ENCODE measurements at regions not wholly inside any gene's neighbourhood (a gene's known extent, or its start where the extent isn't known, plus 50 kb on each side); places are given as distances from the start of the nearest gene placed in this dataset.

DNA sequence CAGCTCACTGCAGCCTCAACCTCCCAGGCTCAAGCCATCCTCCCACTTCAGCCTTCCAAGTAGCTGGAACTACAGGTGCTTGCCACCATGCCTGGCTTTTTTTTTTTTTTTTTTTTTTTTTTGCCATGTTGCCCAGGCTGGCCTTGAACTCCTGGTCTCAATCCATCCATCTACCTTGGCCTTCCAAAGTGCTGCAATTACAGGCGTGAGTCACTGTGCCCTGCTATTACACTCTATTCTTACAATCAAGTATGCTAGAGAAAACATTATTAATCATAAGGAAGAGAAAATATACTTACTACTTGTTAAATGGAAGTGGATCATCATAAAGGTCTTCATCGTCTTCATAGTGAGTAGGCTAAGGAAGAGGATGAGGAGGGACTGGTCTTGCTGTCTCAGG lies 93.3 kb upstream of the DOCK9 start:
- Histone ChIP-seq H3K27ac (ENCODE audit: low read depth in 2 of 2, low read length in 1 of 2) (no peak overlapping the region), H3K36me3 (ENCODE audit: control insufficient read depth in 2 of 2, insufficient read depth in 2 of 2, low read length in 1 of 2) (no peaks in the 10 kb centered on the region), H3K4me3 (ENCODE audit: low read depth in 1 of 2, low read length in 2 of 2) (no peak overlapping the region), H3K27me3 (ENCODE audit: control insufficient read depth in 1 of 2, insufficient read depth in 2 of 2, low read length in 2 of 2) (no peaks in the 10 kb centered on the region), H3K9me3 (ENCODE audit: control insufficient read depth in 2 of 2, insufficient read depth in 1 of 2, low read depth in 1 of 2, low read length in 1 of 2) (no peaks in the 10 kb centered on the region), H3K4me1 (ENCODE audit: control insufficient read depth in 2 of 2, insufficient read depth in 2 of 2, low read length in 1 of 2) (peaks cover 0 to 4% of the 10 kb centered on the region in 2 donors)
- WGBS, 2 donors = 84 to 85% methylated on average over 2 of the region's 2 CpGs

DNA sequence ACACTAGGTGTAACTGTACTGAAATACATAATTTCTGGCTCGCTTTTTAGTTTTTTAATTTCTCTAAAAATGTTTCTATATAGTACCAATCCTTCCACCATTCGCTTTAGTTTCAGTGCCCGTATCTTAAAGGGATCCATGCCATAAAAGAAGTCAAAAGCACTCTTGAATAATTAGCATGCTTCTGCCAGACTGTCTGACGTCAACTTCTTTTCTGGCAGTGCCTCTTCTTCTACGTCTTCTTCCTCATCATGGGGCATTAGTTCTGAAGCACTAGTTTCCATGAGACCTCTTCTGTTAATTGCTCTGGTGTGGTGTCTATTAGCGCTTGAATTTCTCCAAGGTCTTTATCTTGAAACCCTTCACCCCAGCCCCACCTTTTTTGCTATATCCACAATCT lies 93.8 kb upstream of the DOCK9 start:
- no peaks in the 10 kb centered on the region for H3K36me3 ChIP-seq (ENCODE audit: control insufficient read depth in 2 of 2, insufficient read depth in 2 of 2, low read length in 1 of 2)
- H3K9me3 ChIP-seq (ENCODE audit: control insufficient read depth in 2 of 2, insufficient read depth in 1 of 2, low read depth in 1 of 2, low read length in 1 of 2) = no peaks in the 10 kb centered on the region
- peaks cover 0 to 4% of the 10 kb centered on the region in 2 donors for H3K4me1 ChIP-seq (ENCODE audit: control insufficient read depth in 2 of 2, insufficient read depth in 2 of 2, low read length in 1 of 2)
- no peak overlapping the region for H3K4me3 ChIP-seq (ENCODE audit: low read depth in 1 of 2, low read length in 2 of 2)
- no peak overlapping the region for H3K27ac ChIP-seq (ENCODE audit: low read depth in 2 of 2, low read length in 1 of 2)
- no peaks in the 10 kb centered on the region for H3K27me3 ChIP-seq (ENCODE audit: control insufficient read depth in 1 of 2, insufficient read depth in 2 of 2, low read length in 2 of 2)
- WGBS, 2 donors = 79 to 84% methylated on average over 6 of the region's 6 CpGs

DNA sequence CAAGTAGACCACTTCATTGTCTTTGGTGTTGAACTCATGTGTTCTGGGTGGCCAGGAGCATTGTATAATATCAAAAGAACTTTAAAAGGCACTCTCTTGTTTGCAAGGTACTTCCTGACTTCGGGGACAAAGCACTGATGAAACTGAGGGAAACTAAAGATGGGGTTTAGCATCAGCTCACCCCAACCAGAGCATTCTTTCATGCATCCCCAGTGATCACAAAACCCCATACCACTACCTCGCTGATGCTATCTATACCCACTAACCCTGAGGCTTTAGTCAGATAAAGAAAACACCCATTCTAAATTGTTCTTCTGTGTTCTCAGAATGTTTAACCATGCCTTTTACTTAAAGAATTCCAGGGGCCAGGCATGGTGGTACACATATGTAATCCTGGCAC lies 94.5 kb upstream of the DOCK9 start:
- Histone ChIP-seq H3K27ac (ENCODE audit: low read depth in 2 of 2, low read length in 1 of 2) (no peak overlapping the region), H3K27me3 (ENCODE audit: control insufficient read depth in 1 of 2, insufficient read depth in 2 of 2, low read length in 2 of 2) (no peaks in the 10 kb centered on the region), H3K36me3 (ENCODE audit: control insufficient read depth in 2 of 2, insufficient read depth in 2 of 2, low read length in 1 of 2) (no peaks in the 10 kb centered on the region), H3K9me3 (ENCODE audit: control insufficient read depth in 2 of 2, insufficient read depth in 1 of 2, low read depth in 1 of 2, low read length in 1 of 2) (no peaks in the 10 kb centered on the region), H3K4me3 (ENCODE audit: low read depth in 1 of 2, low read length in 2 of 2) (no peak overlapping the region), H3K4me1 (ENCODE audit: control insufficient read depth in 2 of 2, insufficient read depth in 2 of 2, low read length in 1 of 2) (peaks cover 0 to 3% of the 10 kb centered on the region in 2 donors)
- 64 to 77% methylated on average over 2 of the region's 2 CpGs for WGBS, 2 donors

DNA sequence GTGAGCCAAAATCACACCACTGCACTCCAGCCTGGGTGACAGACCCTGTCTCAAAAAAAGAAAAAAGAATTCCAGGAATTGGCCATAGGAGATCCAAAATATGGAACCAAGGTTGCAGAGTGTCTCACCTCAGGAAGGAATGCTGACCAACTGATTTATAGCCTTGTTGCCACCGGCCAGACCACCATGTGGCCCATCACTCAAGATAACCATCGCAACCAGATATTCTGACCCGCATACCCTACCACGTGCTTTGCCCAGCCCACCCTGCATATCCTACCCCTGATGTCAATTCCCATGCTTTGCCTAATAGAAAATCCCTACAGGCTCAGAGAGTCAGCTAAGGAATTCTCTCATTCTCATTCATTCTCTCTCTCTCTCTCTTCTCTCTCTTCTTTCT lies 95.1 kb upstream of the DOCK9 start:
- WGBS, 2 donors = 88 to 89% methylated on average over 4 of the region's 4 CpGs
- Histone ChIP-seq H3K36me3 (ENCODE audit: control insufficient read depth in 2 of 2, insufficient read depth in 2 of 2, low read length in 1 of 2) (peaks cover 0 to 2% of the 10 kb centered on the region in 2 donors), H3K9me3 (ENCODE audit: control insufficient read depth in 2 of 2, insufficient read depth in 1 of 2, low read depth in 1 of 2, low read length in 1 of 2) (no peaks in the 10 kb centered on the region), H3K27ac (ENCODE audit: low read depth in 2 of 2, low read length in 1 of 2) (no peak overlapping the region), H3K4me3 (ENCODE audit: low read depth in 1 of 2, low read length in 2 of 2) (no peak overlapping the region), H3K27me3 (ENCODE audit: control insufficient read depth in 1 of 2, insufficient read depth in 2 of 2, low read length in 2 of 2) (no peaks in the 10 kb centered on the region), H3K4me1 (ENCODE audit: control insufficient read depth in 2 of 2, insufficient read depth in 2 of 2, low read length in 1 of 2) (no peaks in the 10 kb centered on the region)

DNA sequence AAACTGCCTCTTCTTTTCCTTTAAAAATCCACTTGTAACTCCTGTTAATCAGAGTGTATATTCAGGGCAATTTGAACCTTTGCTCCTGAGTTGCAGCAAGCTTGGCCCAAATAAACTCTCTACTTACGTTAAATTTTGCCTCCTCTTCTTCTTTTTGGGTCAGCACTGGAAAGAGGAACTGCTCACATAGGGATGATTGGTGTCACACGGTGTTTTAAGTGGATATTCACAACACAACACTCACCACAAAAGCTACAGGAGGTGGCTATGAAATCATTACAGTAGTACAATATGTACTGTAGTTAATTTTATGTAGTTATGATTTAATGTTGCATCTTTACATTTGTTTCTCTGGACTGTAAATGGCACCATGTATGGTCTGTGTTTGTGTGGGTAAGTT lies 96.8 kb upstream of the DOCK9 start:
- no peak overlapping the region for H3K27ac ChIP-seq (ENCODE audit: low read depth in 2 of 2, low read length in 1 of 2)
- H3K27me3 ChIP-seq (ENCODE audit: control insufficient read depth in 1 of 2, insufficient read depth in 2 of 2, low read length in 2 of 2) = no peaks in the 10 kb centered on the region
- no peaks in the 10 kb centered on the region for H3K9me3 ChIP-seq (ENCODE audit: control insufficient read depth in 2 of 2, insufficient read depth in 1 of 2, low read depth in 1 of 2, low read length in 1 of 2)
- peaks cover 2 to 3% of the 10 kb centered on the region in 2 donors for H3K4me1 ChIP-seq (ENCODE audit: control insufficient read depth in 2 of 2, insufficient read depth in 2 of 2, low read length in 1 of 2)
- H3K4me3 ChIP-seq (ENCODE audit: low read depth in 1 of 2, low read length in 2 of 2) = no peak overlapping the region
- peaks cover 0 to 2% of the 10 kb centered on the region in 2 donors for H3K36me3 ChIP-seq (ENCODE audit: control insufficient read depth in 2 of 2, insufficient read depth in 2 of 2, low read length in 1 of 2)
- WGBS, 2 donors = 87 to 92% methylated on average over 2 of the region's 2 CpGs

DNA sequence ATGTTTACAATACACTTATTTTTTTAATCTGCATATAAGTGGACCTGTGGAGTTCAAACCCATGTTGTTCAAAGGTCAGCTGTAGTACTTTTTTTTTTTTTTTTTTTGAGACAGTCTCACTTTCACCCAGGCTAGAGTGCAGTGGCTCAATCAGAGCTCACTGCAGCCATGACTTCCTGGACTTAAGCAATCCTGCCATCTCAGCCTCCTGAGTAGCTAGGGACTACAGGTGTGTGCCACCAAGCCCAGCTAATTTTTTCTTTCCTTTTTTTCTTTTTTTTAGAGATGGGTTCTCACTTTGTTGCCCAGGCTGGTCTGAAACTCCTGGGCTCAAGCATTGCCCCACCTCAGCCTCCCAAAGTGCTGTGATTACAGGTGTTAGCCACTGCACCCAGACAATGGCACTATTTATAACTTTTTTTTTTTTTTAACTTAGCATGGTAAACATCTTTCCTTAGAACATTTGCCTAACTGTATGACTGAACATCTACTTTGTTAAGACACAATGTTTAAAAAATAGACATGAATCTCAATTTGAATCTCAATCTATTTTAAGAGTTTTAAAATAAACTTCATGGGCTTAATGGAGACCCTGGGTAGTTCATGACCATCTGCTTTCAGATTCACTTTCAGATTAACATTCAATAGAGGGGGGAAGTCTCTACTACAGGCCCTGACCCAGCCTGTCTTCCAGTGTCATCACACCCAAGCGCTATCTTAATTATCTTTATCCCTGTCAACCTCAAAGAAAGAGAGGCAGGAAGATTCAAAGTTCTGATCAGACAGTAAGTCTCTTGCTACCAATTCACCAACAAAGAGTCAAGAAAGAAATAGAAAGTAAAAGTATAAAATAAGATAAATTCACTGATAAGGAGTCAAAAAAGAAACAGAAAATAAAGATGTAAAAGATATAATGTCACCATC lies 97.7 kb upstream of the DOCK9 start:
- H3K9me3 ChIP-seq (ENCODE audit: control insufficient read depth in 2 of 2, insufficient read depth in 1 of 2, low read depth in 1 of 2, low read length in 1 of 2) = no peaks in the 10 kb centered on the region
- peaks cover 0 to 2% of the 10 kb centered on the region in 2 donors for H3K36me3 ChIP-seq (ENCODE audit: control insufficient read depth in 2 of 2, insufficient read depth in 2 of 2, low read length in 1 of 2)
- H3K4me1 ChIP-seq (ENCODE audit: control insufficient read depth in 2 of 2, insufficient read depth in 2 of 2, low read length in 1 of 2) = peaks cover 2 to 3% of the 10 kb centered on the region in 2 donors
- WGBS, 2 donors = 74 to 80% methylated on average over 1 of the region's 1 CpG
- no peaks in the 10 kb centered on the region for H3K27me3 ChIP-seq (ENCODE audit: control insufficient read depth in 1 of 2, insufficient read depth in 2 of 2, low read length in 2 of 2)
- no peak overlapping the region for H3K4me3 ChIP-seq (ENCODE audit: low read depth in 1 of 2, low read length in 2 of 2)
- peak overlapping the region in 1 of 2 donors; percentile 12 for H3K27ac ChIP-seq (ENCODE audit: low read depth in 2 of 2, low read length in 1 of 2)

DNA sequence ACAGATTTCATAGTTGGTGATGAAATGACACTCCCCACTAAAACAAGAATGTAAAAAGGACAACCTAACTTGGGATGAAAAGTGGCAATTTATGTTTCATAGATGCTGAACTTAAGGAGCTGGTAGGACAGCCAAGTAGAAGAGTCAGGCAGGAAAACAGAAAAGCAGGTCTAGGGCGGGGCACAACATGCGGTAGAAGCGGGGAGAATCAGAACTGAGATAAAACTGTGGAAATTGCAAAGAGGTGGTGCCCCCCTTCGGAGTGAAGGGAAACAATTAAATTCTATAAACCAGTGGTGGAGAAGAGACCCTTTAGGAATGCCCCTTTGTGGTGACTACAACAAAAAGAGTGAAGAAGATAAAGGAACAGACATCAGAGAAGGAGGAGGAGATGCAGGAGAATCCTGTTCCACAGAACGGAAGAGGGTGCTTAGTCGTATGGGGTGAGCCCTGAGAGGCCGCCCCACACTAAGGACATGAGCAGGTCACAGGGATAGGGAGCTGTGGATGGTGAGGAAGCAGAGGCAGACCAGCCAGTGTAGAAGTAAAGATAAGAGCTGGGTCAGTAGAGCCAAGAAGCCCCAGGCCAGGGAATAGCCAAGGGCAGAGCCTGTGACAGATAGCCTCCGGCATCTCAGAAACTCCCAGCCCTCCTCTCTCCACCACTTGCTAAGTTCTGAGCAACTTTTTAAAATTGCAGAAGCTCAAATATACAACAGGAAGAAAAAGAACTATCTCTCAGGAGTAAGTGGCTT lies 100.3 kb upstream of the DOCK9 start:
- peaks cover 0 to 2% of the 10 kb centered on the region in 2 donors for H3K36me3 ChIP-seq (ENCODE audit: control insufficient read depth in 2 of 2, insufficient read depth in 2 of 2, low read length in 1 of 2)
- peaks cover 2 to 3% of the 10 kb centered on the region in 2 donors for H3K4me1 ChIP-seq (ENCODE audit: control insufficient read depth in 2 of 2, insufficient read depth in 2 of 2, low read length in 1 of 2)
- peak overlapping the region in 1 of 2 donors; percentile 8 for H3K4me3 ChIP-seq (ENCODE audit: low read depth in 1 of 2, low read length in 2 of 2)
- 89 to 93% methylated on average over 8 of the region's 8 CpGs for WGBS, 2 donors
- H3K9me3 ChIP-seq (ENCODE audit: control insufficient read depth in 2 of 2, insufficient read depth in 1 of 2, low read depth in 1 of 2, low read length in 1 of 2) = no peaks in the 10 kb centered on the region
- H3K27ac ChIP-seq (ENCODE audit: low read depth in 2 of 2, low read length in 1 of 2) = peak overlapping the region; percentile 40 to 69
- no peaks in the 10 kb centered on the region for H3K27me3 ChIP-seq (ENCODE audit: control insufficient read depth in 1 of 2, insufficient read depth in 2 of 2, low read length in 2 of 2)

DNA sequence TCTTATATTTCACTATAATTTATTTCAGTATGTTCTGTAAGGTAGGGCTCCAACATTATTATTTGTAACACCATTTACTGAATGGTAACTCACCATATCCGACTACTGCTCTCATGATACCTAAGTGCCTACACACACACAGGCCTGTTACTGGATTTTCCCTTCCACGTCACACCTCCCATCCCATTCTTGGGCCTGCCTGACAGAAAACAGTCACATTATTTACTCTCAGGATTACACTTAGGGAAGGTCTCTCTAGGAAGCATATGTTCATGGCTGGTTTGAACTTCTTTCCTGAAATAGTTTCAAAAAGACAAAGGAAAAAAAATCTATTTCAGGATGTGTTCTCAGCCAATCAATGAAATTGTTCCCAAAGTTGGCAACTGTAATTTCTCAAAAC lies 102.3 kb upstream of the DOCK9 start:
- Histone ChIP-seq H3K4me1 (ENCODE audit: control insufficient read depth in 2 of 2, insufficient read depth in 2 of 2, low read length in 1 of 2) (peaks cover 5 to 13% of the 10 kb centered on the region in 2 donors), H3K27ac (ENCODE audit: low read depth in 2 of 2, low read length in 1 of 2) (peak overlapping the region; percentile 36 to 39), H3K27me3 (ENCODE audit: control insufficient read depth in 1 of 2, insufficient read depth in 2 of 2, low read length in 2 of 2) (no peaks in the 10 kb centered on the region), H3K9me3 (ENCODE audit: control insufficient read depth in 2 of 2, insufficient read depth in 1 of 2, low read depth in 1 of 2, low read length in 1 of 2) (no peaks in the 10 kb centered on the region), H3K4me3 (ENCODE audit: low read depth in 1 of 2, low read length in 2 of 2) (no peak overlapping the region), H3K36me3 (ENCODE audit: control insufficient read depth in 2 of 2, insufficient read depth in 2 of 2, low read length in 1 of 2) (peaks cover 0 to 2% of the 10 kb centered on the region in 2 donors)
- 65 to 73% methylated on average over 2 of the region's 2 CpGs for WGBS, 2 donors

DNA sequence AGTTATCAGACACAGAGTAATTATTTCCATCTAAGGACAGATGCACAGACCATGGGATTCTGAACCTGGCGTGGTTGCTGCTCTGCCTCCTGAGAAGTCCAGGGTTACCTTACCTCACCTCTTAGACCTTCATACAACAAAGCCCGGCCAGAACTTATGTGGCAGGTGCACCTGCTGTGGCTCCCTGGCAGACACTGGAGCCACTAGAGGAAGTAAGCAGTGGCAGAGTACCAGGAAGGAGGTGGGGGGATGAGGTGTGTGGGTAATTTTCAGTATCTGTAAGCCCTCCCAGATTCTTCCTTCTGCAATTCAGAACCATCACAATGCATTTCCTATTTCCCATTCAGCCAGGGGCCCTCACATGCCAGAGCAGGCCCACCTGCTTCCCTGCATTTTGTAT lies 106.1 kb upstream of the DOCK9 start:
- Histone ChIP-seq H3K9me3 (ENCODE audit: control insufficient read depth in 2 of 2, insufficient read depth in 1 of 2, low read depth in 1 of 2, low read length in 1 of 2) (no peaks in the 10 kb centered on the region), H3K36me3 (ENCODE audit: control insufficient read depth in 2 of 2, insufficient read depth in 2 of 2, low read length in 1 of 2) (peaks cover 0 to 2% of the 10 kb centered on the region in 2 donors), H3K4me3 (ENCODE audit: low read depth in 1 of 2, low read length in 2 of 2) (peak overlapping the region; percentile 42 to 97), H3K4me1 (ENCODE audit: control insufficient read depth in 2 of 2, insufficient read depth in 2 of 2, low read length in 1 of 2) (peaks cover 2 to 12% of the 10 kb centered on the region in 2 donors), H3K27me3 (ENCODE audit: control insufficient read depth in 1 of 2, insufficient read depth in 2 of 2, low read length in 2 of 2) (no peaks in the 10 kb centered on the region), H3K27ac (ENCODE audit: low read depth in 2 of 2, low read length in 1 of 2) (peak overlapping the region; percentile 34 to 70)
- whole genome bisulfite sequencing, 2 donors = 59 to 82% methylated on average over 2 of the region's 2 CpGs
